GM23248 (cell line): ENCODE measurements at regions not wholly inside any gene's neighbourhood (a gene's known extent, or its start where the extent isn't known, plus 50 kb on each side); places are given as distances from the start of the nearest gene placed in this dataset.

Experiments used
- DNase-seq: peaks from one replicate; pipeline ENCODE4 v3.0.0-alpha.2; 2015
- H2AFZ ChIP-seq: fragments of 200-600 bp; sonication (generic); 2 replicates; pipeline ENCODE4 v1.6.1; 2016; ENCODE audit warnings: antibody characterized with exemption
- H3F3A ChIP-seq: fragments of 200-600 bp; sonication (generic); 2 replicates; pipeline ENCODE4 v1.6.1; 2016; ENCODE audit warnings: mild to moderate bottlenecking, antibody characterized with exemption, mixed run types; ENCODE audit not compliant: insufficient read depth
- H3K27ac ChIP-seq: fragments of 200-600 bp; sonication (generic); 2 replicates; pipeline ENCODE4 v1.5.1; 2016; ENCODE audit warnings: mild to moderate bottlenecking
- H3K27me3 ChIP-seq: fragments of 200-600 bp; sonication (generic); replicated peaks from 2 replicates; pipeline ENCODE4 v1.6.1; 2016; ENCODE audit warnings: mild to moderate bottlenecking; ENCODE audit not compliant: insufficient read depth
- H3K36me3 ChIP-seq: fragments of 200-600 bp; sonication (generic); 2 replicates; pipeline ENCODE4 v1.6.1; 2016; ENCODE audit warnings: low read depth, mild to moderate bottlenecking
- H3K4me1 ChIP-seq: fragments of 200-600 bp; sonication (generic); 2 replicates; pipeline ENCODE4 v1.6.1; 2016; ENCODE audit warnings: mild to moderate bottlenecking; ENCODE audit not compliant: insufficient read depth
- H3K4me2 ChIP-seq: fragments of 200-600 bp; sonication (generic); one replicate; pipeline ENCODE4 v1.6.1; 2016; ENCODE audit warnings: mild to moderate bottlenecking; ENCODE audit not compliant: unreplicated experiment
- H3K4me3 ChIP-seq: fragments of 200-600 bp; sonication (generic); 2 replicates; pipeline ENCODE4 v1.5.1; 2016; ENCODE audit warnings: mild to moderate bottlenecking
- H3K79me2 ChIP-seq: fragments of 200-600 bp; sonication (generic); 2 replicates; pipeline ENCODE4 v1.6.1; 2016; ENCODE audit warnings: mild to moderate bottlenecking; ENCODE audit not compliant: insufficient read depth
- H3K9ac ChIP-seq: fragments of 200-600 bp; sonication (generic); 2 replicates; pipeline ENCODE4 v1.6.1; 2016; ENCODE audit warnings: mild to moderate bottlenecking
- H3K9me2 ChIP-seq: fragments of 200-600 bp; sonication (generic); 2 replicates; pipeline ENCODE4 v1.6.1; 2016; ENCODE audit warnings: mixed run types, mild to moderate bottlenecking, moderate library complexity; ENCODE audit not compliant: insufficient read depth
- H3K9me3 ChIP-seq: fragments of 200-600 bp; sonication (generic); one replicate; pipeline ENCODE4 v1.6.1; 2017; ENCODE audit warnings: low read depth
- H4K20me1 ChIP-seq: fragments of 200-600 bp; sonication (generic); 2 replicates; pipeline ENCODE4 v1.6.0; 2016; ENCODE audit not compliant: insufficient read depth
- EZH2 ChIP-seq: fragments of 200-600 bp; sonication (generic); IDR thresholded peaks from 2 replicates; pipeline ENCODE4 v1.6.1; 2018; ENCODE audit warnings: antibody characterized with exemption, mild to moderate bottlenecking; ENCODE audit not compliant: insufficient read depth, poor library complexity, severe bottlenecking
- EZH2phosphoT487 ChIP-seq: fragments of 200-600 bp; sonication (generic); IDR thresholded peaks from 2 replicates; pipeline ENCODE4 v1.6.1; 2018; ENCODE audit warnings: antibody characterized with exemption, moderate library complexity, mild to moderate bottlenecking, low read depth; ENCODE audit not compliant: insufficient read depth
- WGBS, 2 experiments: methylation state at CpG; one replicate each; pipeline ENCODE4 v1.1.6; 2015 to 2017; ENCODE audit warnings: low lambda C conversion rate in 2 of 2, low coverage in 1 of 2; ENCODE audit errors: missing lambda C conversion rate in 2 of 2; 5-methylcytosine and 5-hydroxymethylcytosine counted together
- in situ Hi-C: fragments of 300-500 bp; cut with MboI; formaldehyde crosslinking; loops from 2 replicates; pipeline ENCODE4 v1.15.0; 2020

- TF ChIP-seq EZH2 (no peak), EZH2phosphoT487 (no peak)
- Histone ChIP-seq H3K36me3 (no peaks in the 10 kb centered on the region), H3K9me3 (no peaks in the 10 kb centered on the region), H3K4me3 (no peak overlapping the region), H3K27ac (no peak overlapping the region), H3K79me2 (no peaks in the 10 kb centered on the region), H3K9ac (no peak overlapping the region), H3K4me1 (peaks cover 29% of the 10 kb centered on the region), H3K27me3 (no peaks in the 10 kb centered on the region), H3K9me2 (no peaks in the 10 kb centered on the region), H3K4me2 (no peak overlapping the region), H3F3A (peaks cover 17% of the 10 kb centered on the region; the same call in 1 of the 2 replicates), H4K20me1 (no peaks in the 10 kb centered on the region), H2AFZ (no peak overlapping the region)
- DNase-seq = no peak
- 97 to 99% methylated on average over 5 of the region's 5 CpGs for WGBS, 2 experiments
- in situ Hi-C loops = no loop called here
Observed at GRCh38 chr10:43856299-43856698, 207.6 kb upstream of the ZNF32 start.

GRCh38 chr10:43855667-43856210 lies 207.1 kb upstream of the ZNF32 start:
- Histone ChIP-seq H3K4me1 (peaks cover 29% of the 10 kb centered on the region), H3K27ac (no peak overlapping the region), H4K20me1 (no peaks in the 10 kb centered on the region), H2AFZ (no peak overlapping the region), H3F3A (peaks cover 17% of the 10 kb centered on the region; the same call in 1 of the 2 replicates), H3K4me3 (no peak overlapping the region), H3K4me2 (no peak overlapping the region), H3K9me2 (no peaks in the 10 kb centered on the region), H3K9ac (no peak overlapping the region), H3K79me2 (no peaks in the 10 kb centered on the region), H3K9me3 (no peaks in the 10 kb centered on the region), H3K27me3 (no peaks in the 10 kb centered on the region), H3K36me3 (no peaks in the 10 kb centered on the region)
- DNase-seq = no peak
- TF ChIP-seq EZH2phosphoT487 (no peak), EZH2 (no peak)
- in situ Hi-C loops = no loop called here
- WGBS, 2 experiments = 79 to 83% methylated on average over 4 of the region's 4 CpGs

- Histone ChIP-seq H3K4me1 (peaks cover 29% of the 10 kb centered on the region), H3K9me3 (no peaks in the 10 kb centered on the region), H3F3A (peaks cover 17% of the 10 kb centered on the region; the same call in 1 of the 2 replicates), H4K20me1 (no peaks in the 10 kb centered on the region), H3K27me3 (no peaks in the 10 kb centered on the region), H3K79me2 (no peaks in the 10 kb centered on the region), H3K4me3 (no peak overlapping the region), H3K27ac (no peak overlapping the region), H3K9me2 (no peaks in the 10 kb centered on the region), H2AFZ (no peak overlapping the region), H3K4me2 (peak overlapping the region; percentile 27), H3K9ac (no peak overlapping the region), H3K36me3 (no peaks in the 10 kb centered on the region)
- in situ Hi-C loops = no loop called here
- TF ChIP-seq EZH2phosphoT487 (no peak), EZH2 (no peak)
- WGBS, 2 experiments = 18 to 20% methylated on average over 10 of the region's 10 CpGs
- peak; percentile 76 for DNase-seq
Observed at GRCh38 chr10:43854007-43854406, 205.3 kb upstream of the ZNF32 start.

GRCh38 chr10:43853369-43853768 lies 204.7 kb upstream of the ZNF32 start:
- in situ Hi-C loops = no loop called here
- Histone ChIP-seq H3K4me2 (no peak overlapping the region), H3F3A (peaks cover 13% of the 10 kb centered on the region; the same call in 1 of the 2 replicates), H3K4me3 (no peak overlapping the region), H3K79me2 (no peaks in the 10 kb centered on the region), H3K4me1 (peaks cover 26% of the 10 kb centered on the region), H3K27me3 (no peaks in the 10 kb centered on the region), H3K9me3 (no peaks in the 10 kb centered on the region), H3K36me3 (no peaks in the 10 kb centered on the region), H3K9me2 (no peaks in the 10 kb centered on the region), H3K27ac (no peak overlapping the region), H3K9ac (no peak overlapping the region), H4K20me1 (no peaks in the 10 kb centered on the region), H2AFZ (no peak overlapping the region)
- no peak for TF ChIP-seq EZH2phosphoT487
- DNase-seq = no peak
- 97 to 98% methylated on average over 7 of the region's 7 CpGs for WGBS, 2 experiments
